Progenitor cell of endocrine pancreas (in vitro differentiated cells): ENCODE measurements at regions not wholly inside any gene's neighbourhood (a gene's known extent, or its start where the extent isn't known, plus 50 kb on each side); places are given as distances from the start of the nearest gene placed in this dataset.
"Not testable (repeated sequence)": the region's sequence is repeated elsewhere in the genome, so short reads cannot be mapped to it uniquely, and the experiment has no call there.

Source experiments
- DNase-seq: peaks from one replicate; pipeline ENCODE4 v3.0.0; 2021; ENCODE audit warnings: low spot score; ENCODE audit not compliant: unreplicated experiment
- H3K27ac Mint-ChIP-seq: 2 replicates; pipeline ENCODE4 v1.8.0; 2021; ENCODE audit warnings: mild to moderate bottlenecking, moderate library complexity, mixed read lengths
- H3K27me3 Mint-ChIP-seq: 2 replicates; pipeline ENCODE4 v1.8.0; 2021; ENCODE audit warnings: mixed read lengths
- H3K36me3 Mint-ChIP-seq: 2 replicates; pipeline ENCODE4 v1.8.0; 2022; ENCODE audit warnings: mixed read lengths; ENCODE audit not compliant: insufficient read depth
- H3K4me1 Mint-ChIP-seq: 2 replicates; pipeline ENCODE4 v1.8.0; 2021; ENCODE audit warnings: low read depth, mixed read lengths
- H3K4me3 Mint-ChIP-seq: 2 replicates; pipeline ENCODE4 v1.8.0; 2021; ENCODE audit warnings: low read depth, mild to moderate bottlenecking, moderate library complexity, mixed read lengths
- H3K9me3 Mint-ChIP-seq: 2 replicates; pipeline ENCODE4 v1.8.0; 2021; ENCODE audit warnings: low read depth, mixed read lengths
- TF ChIP-seq, protein P1 (sequence below): fragments of 200-600 bp; sonication (generic); IDR thresholded peaks from one replicate; pipeline ENCODE4 v1.5.0; 2021; ENCODE audit warnings: antibody characterized with exemption, mild to moderate bottlenecking; ENCODE audit not compliant: unreplicated experiment

DNA sequence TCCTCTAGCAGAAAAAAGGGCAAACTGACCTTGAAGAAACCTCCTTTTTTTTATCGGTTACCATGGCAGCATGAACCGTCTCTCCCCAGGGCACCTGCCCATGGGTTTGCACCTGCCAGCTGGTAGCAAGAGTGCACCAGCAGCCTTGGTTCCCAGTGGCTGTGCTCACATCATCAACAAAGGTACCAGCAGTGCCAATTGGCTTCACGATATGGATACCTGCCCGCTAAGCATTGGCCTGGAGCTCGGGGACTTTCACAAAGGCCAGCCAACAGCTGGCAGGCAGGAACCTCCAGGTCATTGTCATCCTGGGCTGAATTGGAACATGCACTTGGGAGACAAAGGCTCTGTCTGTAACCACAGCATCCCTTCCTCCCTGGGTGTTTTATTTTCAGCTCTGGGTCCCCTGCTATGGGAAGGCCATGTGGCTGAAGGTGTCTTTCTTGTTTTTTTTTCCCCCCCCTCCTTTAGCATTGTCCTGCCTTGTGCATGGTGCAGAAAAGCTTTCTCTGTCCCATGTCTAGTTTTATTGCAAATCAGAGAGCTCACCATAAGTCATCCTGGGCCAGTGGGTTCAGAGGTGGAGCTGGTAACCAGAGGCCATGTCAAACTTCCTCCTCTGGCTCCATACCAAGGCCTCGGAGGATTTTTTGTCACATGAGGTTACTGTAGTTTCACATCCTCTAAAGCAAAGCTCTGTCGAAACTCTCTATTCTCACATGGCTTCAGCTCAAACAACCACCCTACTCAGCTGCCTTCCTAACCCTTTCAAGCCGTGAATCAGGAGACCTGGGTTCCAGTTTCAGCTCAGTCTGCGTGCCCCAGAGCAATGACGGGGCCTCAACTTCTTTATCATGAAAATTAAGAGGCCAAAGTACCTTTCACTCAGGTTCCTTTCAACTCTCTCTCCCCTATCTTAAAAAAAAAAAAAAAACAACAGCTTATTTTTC, 145.5 kb upstream of the MAP3K1 start:
- DNase-seq, result no peak
- H3K27ac Mint-ChIP-seq, result peak overlapping the region; percentile 82
- no peaks in the 10 kb centered on the region for H3K36me3 Mint-ChIP-seq
- H3K27me3 Mint-ChIP-seq, result peaks cover 10% of the 10 kb centered on the region
- peaks cover 12% of the 10 kb centered on the region for H3K9me3 Mint-ChIP-seq
- peaks cover 19% of the 10 kb centered on the region for H3K4me1 Mint-ChIP-seq
- TF ChIP-seq, protein P1, sequence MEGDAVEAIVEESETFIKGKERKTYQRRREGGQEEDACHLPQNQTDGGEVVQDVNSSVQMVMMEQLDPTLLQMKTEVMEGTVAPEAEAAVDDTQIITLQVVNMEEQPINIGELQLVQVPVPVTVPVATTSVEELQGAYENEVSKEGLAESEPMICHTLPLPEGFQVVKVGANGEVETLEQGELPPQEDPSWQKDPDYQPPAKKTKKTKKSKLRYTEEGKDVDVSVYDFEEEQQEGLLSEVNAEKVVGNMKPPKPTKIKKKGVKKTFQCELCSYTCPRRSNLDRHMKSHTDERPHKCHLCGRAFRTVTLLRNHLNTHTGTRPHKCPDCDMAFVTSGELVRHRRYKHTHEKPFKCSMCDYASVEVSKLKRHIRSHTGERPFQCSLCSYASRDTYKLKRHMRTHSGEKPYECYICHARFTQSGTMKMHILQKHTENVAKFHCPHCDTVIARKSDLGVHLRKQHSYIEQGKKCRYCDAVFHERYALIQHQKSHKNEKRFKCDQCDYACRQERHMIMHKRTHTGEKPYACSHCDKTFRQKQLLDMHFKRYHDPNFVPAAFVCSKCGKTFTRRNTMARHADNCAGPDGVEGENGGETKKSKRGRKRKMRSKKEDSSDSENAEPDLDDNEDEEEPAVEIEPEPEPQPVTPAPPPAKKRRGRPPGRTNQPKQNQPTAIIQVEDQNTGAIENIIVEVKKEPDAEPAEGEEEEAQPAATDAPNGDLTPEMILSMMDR, result no peak
- H3K4me3 Mint-ChIP-seq, result peak overlapping the region; percentile 33

DNA sequence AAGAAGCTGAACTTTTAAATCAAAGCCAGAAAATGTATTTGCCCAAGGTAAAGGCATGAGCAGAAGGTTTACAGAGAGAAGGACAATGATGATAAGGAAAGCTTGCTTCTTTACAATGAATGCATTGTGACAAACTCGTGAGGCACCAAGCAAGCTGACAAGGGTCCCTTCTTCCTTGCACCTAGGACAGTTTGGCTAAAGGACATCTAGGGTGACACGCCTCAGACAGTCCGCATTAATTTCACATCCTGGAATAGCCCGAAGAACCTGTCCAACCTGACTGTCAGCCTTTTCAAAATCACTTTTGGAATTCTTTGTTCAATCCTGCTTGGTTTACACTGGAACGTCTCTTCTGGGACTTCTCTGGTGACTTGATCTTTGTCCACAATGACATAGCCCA, 146.4 kb upstream of the MAP3K1 start:
- no peak for DNase-seq
- peaks cover 19% of the 10 kb centered on the region for H3K4me1 Mint-ChIP-seq
- peaks cover 10% of the 10 kb centered on the region for H3K27me3 Mint-ChIP-seq
- H3K36me3 Mint-ChIP-seq, result no peaks in the 10 kb centered on the region
- H3K27ac Mint-ChIP-seq, result peak overlapping the region; percentile 82
- TF ChIP-seq, protein P1, result no peak
- H3K9me3 Mint-ChIP-seq, result peaks cover 12% of the 10 kb centered on the region
- H3K4me3 Mint-ChIP-seq, result peak overlapping the region; percentile 33

DNA sequence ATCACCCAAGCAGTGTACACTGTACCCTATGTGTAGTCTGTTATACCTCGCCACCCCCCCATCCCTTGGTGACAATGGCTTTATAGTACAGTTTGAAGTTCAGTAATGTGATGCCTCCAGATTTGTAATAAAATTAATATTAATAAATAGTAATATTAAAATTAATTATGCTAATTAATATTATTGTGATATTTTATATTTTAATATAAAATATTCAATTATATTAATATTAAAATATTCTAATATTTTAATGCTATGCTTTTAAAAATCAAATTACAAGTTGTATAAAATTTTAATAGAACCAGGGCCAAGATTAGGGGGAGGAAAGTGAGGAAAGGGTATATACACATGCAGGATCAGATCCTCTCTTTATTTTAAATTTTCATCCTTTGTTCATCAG, 147.7 kb upstream of the MAP3K1 start:
- Mint-ChIP-seq H3K36me3 (no peaks in the 10 kb centered on the region), H3K4me1 (peaks cover 19% of the 10 kb centered on the region), H3K4me3 (no peak overlapping the region), H3K27me3 (peaks cover 9% of the 10 kb centered on the region), H3K9me3 (peaks cover 8% of the 10 kb centered on the region), H3K27ac (no peak overlapping the region)
- no peak for DNase-seq
- TF ChIP-seq, protein P1, result no peak

- Mint-ChIP-seq H3K4me1 (peaks cover 19% of the 10 kb centered on the region), H3K27me3 (peaks cover 11% of the 10 kb centered on the region)
- TF ChIP-seq, protein P1, result no peak
Measured at GRCh38 chr5:56666901-56667300, 148.4 kb upstream of the MAP3K1 start.

DNA sequence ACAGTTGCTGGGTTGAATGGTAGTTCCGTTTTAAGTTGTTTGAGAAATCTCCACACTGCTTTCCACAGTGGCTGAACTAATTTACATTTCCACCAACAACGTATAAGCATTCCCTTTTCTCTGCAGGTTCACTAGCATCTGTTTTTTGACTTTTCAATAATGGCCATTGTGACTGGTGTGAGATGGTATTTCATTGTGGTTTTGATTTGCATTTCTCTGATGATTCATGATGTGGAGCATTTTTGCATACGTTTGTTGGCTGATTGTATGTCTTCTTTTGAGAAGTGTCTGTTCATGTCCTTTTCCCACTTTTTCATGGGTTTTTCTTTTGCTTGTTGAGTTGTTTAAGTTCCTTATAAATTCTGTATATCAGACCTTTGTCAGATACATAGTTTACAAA, 150.2 kb upstream of the MAP3K1 start:
- not testable (repeated sequence) for H3K27ac Mint-ChIP-seq, DNase-seq, H3K9me3 Mint-ChIP-seq, H3K36me3 Mint-ChIP-seq
- H3K27me3 Mint-ChIP-seq, result peaks cover 18% of the 10 kb centered on the region
- peak overlapping the region; percentile 20 for H3K4me3 Mint-ChIP-seq
- H3K4me1 Mint-ChIP-seq, result peaks cover 13% of the 10 kb centered on the region

More at GRCh38 chr5:56666901-56667300, 148.4 kb upstream of the MAP3K1 start:
- Mint-ChIP-seq H3K36me3 (no peaks in the 10 kb centered on the region), H3K4me3 (no peak overlapping the region), H3K27ac (no peak overlapping the region), H3K9me3 (peaks cover 8% of the 10 kb centered on the region)
- no peak for DNase-seq

DNA sequence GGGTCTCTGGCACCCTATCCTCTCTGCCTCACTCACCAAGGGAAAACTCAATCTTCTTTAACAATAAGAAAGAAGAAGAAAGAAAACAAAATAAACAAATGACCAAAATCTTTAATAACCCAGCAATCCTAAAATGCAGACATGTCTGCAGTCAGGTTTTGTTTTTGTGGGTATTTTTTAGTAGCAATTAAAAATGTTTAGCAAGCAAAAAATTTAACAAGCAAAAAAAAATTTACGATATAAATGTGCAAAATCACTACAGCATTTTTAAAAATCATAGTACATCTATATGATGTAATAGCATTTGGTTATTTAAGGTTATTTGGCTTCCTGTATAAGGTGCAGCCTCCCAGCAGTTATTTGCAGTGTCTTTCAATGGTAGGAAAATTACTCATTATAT, 151.3 kb upstream of the MAP3K1 start:
- H3K36me3 Mint-ChIP-seq, result no peaks in the 10 kb centered on the region
- peaks cover 4% of the 10 kb centered on the region for H3K4me1 Mint-ChIP-seq
- H3K27me3 Mint-ChIP-seq, result peaks cover 18% of the 10 kb centered on the region
- H3K4me3 Mint-ChIP-seq, result no peak overlapping the region
- TF ChIP-seq, protein P1, result no peak
- no peak overlapping the region for H3K27ac Mint-ChIP-seq
- peaks cover 8% of the 10 kb centered on the region for H3K9me3 Mint-ChIP-seq
- no peak for DNase-seq
